GM12864 (cell line): ENCODE measurements at regions not wholly inside any gene's neighbourhood (a gene's known extent, or its start where the extent isn't known, plus 50 kb on each side); places are given as distances from the start of the nearest gene placed in this dataset.

Experiments used
- DNase-seq: peaks from one replicate; pipeline ENCODE4 v3.0.0-alpha.2; 2011; ENCODE audit warnings: low read depth
- H3K4me3 ChIP-seq: 2 replicates; pipeline ENCODE4 v1.5.1; 2011; ENCODE audit warnings: mild to moderate bottlenecking, low read depth, low read length, control low read depth
- CTCF ChIP-seq: IDR thresholded peaks from 2 replicates; pipeline ENCODE4 v1.5.1; 2011; ENCODE audit warnings: low read depth, mild to moderate bottlenecking, moderate library complexity, low read length, control low read depth, inconsistent platforms; ENCODE audit errors: missing control alignments

- no peak overlapping the region for H3K4me3 ChIP-seq
- no peak for TF ChIP-seq CTCF
- DNase-seq, result no peak
Observed at GRCh38 chr2:104746858-104747257, 107.1 kb upstream of the POU3F3 start.

GRCh38 chr2:104749856-104750460, 104.0 kb upstream of the POU3F3 start:
- no peak for DNase-seq
- no peak for TF ChIP-seq CTCF
- no peak overlapping the region for H3K4me3 ChIP-seq

- DNase-seq, result no peak
- H3K4me3 ChIP-seq, result no peak overlapping the region
- TF ChIP-seq CTCF, result no peak
Observed at GRCh38 chr2:104752504-104752903, 101.4 kb upstream of the POU3F3 start.

GRCh38 chr2:104755026-104755878, 98.7 kb upstream of the POU3F3 start:
- DNase-seq, result no peak
- H3K4me3 ChIP-seq, result no peak overlapping the region
- TF ChIP-seq CTCF, result no peak

GRCh38 chr2:104756118-104756517, 97.8 kb upstream of the POU3F3 start:
- no peak overlapping the region for H3K4me3 ChIP-seq
- TF ChIP-seq CTCF, result no peak
- no peak for DNase-seq

- TF ChIP-seq CTCF, result no peak
- no peak overlapping the region for H3K4me3 ChIP-seq
- no peak for DNase-seq
Observed at GRCh38 chr2:104757056-104757455, 96.9 kb upstream of the POU3F3 start.
